Endodermal cell (in vitro differentiated cells): ENCODE measurements at regions not wholly inside any gene's neighbourhood (a gene's known extent, or its start where the extent isn't known, plus 50 kb on each side); places are given as distances from the start of the nearest gene placed in this dataset.
A peak's percentile ranks its signal among the peaks of the same experiment; 100 is the strongest.

Experiments used
- DNase-seq: peaks from one replicate; pipeline ENCODE4 v3.0.0-alpha.2; 2017
- H3K27ac ChIP-seq: 2 replicates; pipeline ENCODE4 v1.5.1; 2013; ENCODE audit warnings: mild to moderate bottlenecking, low read depth, low read length, moderate library complexity
- H3K27me3 ChIP-seq: 2 replicates; pipeline ENCODE4 v1.6.1; 2013; ENCODE audit warnings: mild to moderate bottlenecking, low read length, moderate library complexity; ENCODE audit not compliant: insufficient read depth, control insufficient read depth, poor library complexity, severe bottlenecking
- H3K36me3 ChIP-seq: 2 replicates; pipeline ENCODE4 v1.7.0; 2013; ENCODE audit warnings: mild to moderate bottlenecking, low read length, moderate library complexity; ENCODE audit not compliant: control insufficient read depth, insufficient read depth
- H3K4me1 ChIP-seq: one replicate; pipeline ENCODE4 v1.7.0; 2013; ENCODE audit warnings: low read length; ENCODE audit not compliant: control insufficient read depth, insufficient read depth
- H3K4me3 ChIP-seq: 2 replicates; pipeline ENCODE4 v1.5.1; 2013; ENCODE audit warnings: mild to moderate bottlenecking, low read length, moderate library complexity
- H3K9ac ChIP-seq: 2 replicates; pipeline ENCODE4 v1.6.1; 2013; ENCODE audit warnings: mild to moderate bottlenecking, low read length, moderate library complexity; ENCODE audit not compliant: poor library complexity, severe bottlenecking; ENCODE audit errors: extremely low read depth
- H3K9me3 ChIP-seq: 2 replicates; pipeline ENCODE4 v1.6.1; 2013; ENCODE audit warnings: mild to moderate bottlenecking, low read length, moderate library complexity; ENCODE audit not compliant: control insufficient read depth
- H3K27ac Mint-ChIP-seq: 2 replicates; pipeline ENCODE4 v1.8.0; 2020; ENCODE audit warnings: mixed read lengths
- H3K27me3 Mint-ChIP-seq: 2 replicates; pipeline ENCODE4 v1.8.0; 2021; ENCODE audit warnings: mild to moderate bottlenecking, mixed read lengths; ENCODE audit not compliant: insufficient read depth
- H3K36me3 Mint-ChIP-seq: 2 replicates; pipeline ENCODE4 v1.8.0; 2020; ENCODE audit warnings: low read depth, mixed read lengths
- H3K4me1 Mint-ChIP-seq: 2 replicates; pipeline ENCODE4 v1.8.0; 2020; ENCODE audit warnings: mixed read lengths
- H3K4me3 Mint-ChIP-seq: 2 replicates; pipeline ENCODE4 v1.8.0; 2020; ENCODE audit warnings: mild to moderate bottlenecking, moderate library complexity, mixed read lengths
- H3K9me3 Mint-ChIP-seq: 2 replicates; pipeline ENCODE4 v1.8.0; 2020; ENCODE audit warnings: mild to moderate bottlenecking, mixed read lengths
- WGBS, 2 experiments: methylation state at CpG; one replicate each; pipeline versions ENCODE4 v1.1.5 to v1.1.7; 2013; ENCODE audit warnings: missing lambda C conversion rate in 2 of 2, mixed read lengths in 1 of 2; ENCODE audit not compliant: insufficient coverage in 1 of 2, insufficient read length in 1 of 2; 5-methylcytosine and 5-hydroxymethylcytosine counted together
- TF ChIP-seq, protein P1 (sequence below): fragments of 200-600 bp; sonication (generic); conservative IDR thresholded peaks from 2 replicates; pipeline ENCODE4 v1.5.0; 2021; ENCODE audit warnings: antibody characterized with exemption, mild to moderate bottlenecking

DNA sequence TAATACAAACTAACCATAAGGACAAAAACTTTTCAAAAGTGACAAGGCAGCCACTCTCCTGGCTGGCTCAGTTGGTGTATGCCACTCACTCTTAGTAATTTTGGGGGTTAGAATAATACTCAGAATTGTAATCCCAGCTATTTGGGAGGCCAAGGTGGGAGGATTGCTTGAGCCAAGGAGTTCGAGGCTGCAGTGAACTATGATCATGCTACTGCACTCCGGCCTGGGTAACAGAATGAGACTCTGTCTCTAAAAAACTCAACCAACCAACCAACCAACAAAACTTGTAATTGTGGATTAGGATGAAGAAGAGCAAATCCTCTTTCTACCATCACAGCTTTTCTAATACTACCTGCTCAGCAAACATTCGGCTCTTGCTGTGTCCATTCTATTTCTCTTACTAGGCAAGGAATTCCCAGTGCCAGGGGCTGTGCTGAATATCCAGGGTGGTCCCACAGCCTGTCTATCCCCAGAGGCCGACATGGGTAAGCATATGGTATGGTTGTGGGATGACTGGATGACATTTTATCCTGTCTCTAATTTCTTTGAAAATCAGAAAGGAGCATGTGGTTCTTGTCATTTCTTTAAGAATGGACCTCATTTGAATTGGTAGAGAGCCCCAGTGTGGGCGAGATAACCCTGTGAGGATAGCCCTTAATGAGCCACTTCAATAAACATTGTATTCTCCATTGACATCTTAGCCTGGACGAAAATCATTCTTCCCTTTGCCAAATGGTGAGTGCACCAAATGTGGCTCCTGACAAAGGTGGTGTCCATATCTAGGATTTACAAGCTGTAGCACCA, 220.1 kb downstream of the MYCN start:
- Histone ChIP-seq H3K36me3 (no peaks in the 10 kb centered on the region), H3K9me3 (no peaks in the 10 kb centered on the region), H3K27me3 (no peaks in the 10 kb centered on the region), H3K4me1 (no peaks in the 10 kb centered on the region), H3K27ac (no peak overlapping the region), H3K4me3 (no peak overlapping the region), H3K9ac (no peak overlapping the region)
- Mint-ChIP-seq H3K36me3 (no peaks in the 10 kb centered on the region), H3K27me3 (no peaks in the 10 kb centered on the region), H3K4me1 (peaks cover 5% of the 10 kb centered on the region), H3K27ac (no peak overlapping the region), H3K4me3 (no peak overlapping the region), H3K9me3 (no peaks in the 10 kb centered on the region)
- DNase-seq = peak; percentile 14
- TF ChIP-seq, protein P1, sequence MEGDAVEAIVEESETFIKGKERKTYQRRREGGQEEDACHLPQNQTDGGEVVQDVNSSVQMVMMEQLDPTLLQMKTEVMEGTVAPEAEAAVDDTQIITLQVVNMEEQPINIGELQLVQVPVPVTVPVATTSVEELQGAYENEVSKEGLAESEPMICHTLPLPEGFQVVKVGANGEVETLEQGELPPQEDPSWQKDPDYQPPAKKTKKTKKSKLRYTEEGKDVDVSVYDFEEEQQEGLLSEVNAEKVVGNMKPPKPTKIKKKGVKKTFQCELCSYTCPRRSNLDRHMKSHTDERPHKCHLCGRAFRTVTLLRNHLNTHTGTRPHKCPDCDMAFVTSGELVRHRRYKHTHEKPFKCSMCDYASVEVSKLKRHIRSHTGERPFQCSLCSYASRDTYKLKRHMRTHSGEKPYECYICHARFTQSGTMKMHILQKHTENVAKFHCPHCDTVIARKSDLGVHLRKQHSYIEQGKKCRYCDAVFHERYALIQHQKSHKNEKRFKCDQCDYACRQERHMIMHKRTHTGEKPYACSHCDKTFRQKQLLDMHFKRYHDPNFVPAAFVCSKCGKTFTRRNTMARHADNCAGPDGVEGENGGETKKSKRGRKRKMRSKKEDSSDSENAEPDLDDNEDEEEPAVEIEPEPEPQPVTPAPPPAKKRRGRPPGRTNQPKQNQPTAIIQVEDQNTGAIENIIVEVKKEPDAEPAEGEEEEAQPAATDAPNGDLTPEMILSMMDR = no peak
- WGBS, 2 experiments = 91 to 97% methylated on average over 3 to 5 of the region's 6 CpGs

DNA sequence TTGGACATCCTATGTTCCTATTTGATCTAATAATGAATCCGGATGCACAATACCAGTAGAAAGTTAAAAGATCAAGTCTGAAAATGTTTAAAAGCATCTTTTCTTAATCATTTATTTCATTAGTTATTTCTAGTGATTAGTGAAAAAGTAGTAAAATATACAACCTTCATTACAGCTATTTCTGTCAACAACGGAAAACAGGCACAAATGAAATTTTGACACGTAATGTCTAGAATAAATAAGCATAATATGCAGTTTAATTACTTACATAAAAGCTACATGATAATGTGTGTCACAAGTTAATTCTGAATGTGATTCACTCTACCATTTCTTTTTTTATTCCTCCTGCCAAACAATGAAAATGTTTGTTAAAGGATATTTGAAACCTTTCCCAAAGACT, 216.1 kb downstream of the MYCN start:
- no peak overlapping the region for H3K27ac Mint-ChIP-seq
- H3K27me3 ChIP-seq = no peaks in the 10 kb centered on the region
- no peaks in the 10 kb centered on the region for H3K4me1 ChIP-seq
- H3K9me3 ChIP-seq = no peaks in the 10 kb centered on the region
- H3K4me3 ChIP-seq = no peak overlapping the region
- H3K27ac ChIP-seq = no peak overlapping the region
- H3K36me3 Mint-ChIP-seq = no peaks in the 10 kb centered on the region
- no peak for DNase-seq
- TF ChIP-seq, protein P1 = no peak
- H3K4me3 Mint-ChIP-seq = no peak overlapping the region
- H3K4me1 Mint-ChIP-seq = no peaks in the 10 kb centered on the region
- no peaks in the 10 kb centered on the region for H3K9me3 Mint-ChIP-seq
- H3K27me3 Mint-ChIP-seq = no peaks in the 10 kb centered on the region
- no peak overlapping the region for H3K9ac ChIP-seq
- no peaks in the 10 kb centered on the region for H3K36me3 ChIP-seq
- 86% methylated on average over 2 of the region's 3 CpGs; no CpG with 5 or more reads in 1 of the 2 experiments for WGBS, 2 experiments

DNA sequence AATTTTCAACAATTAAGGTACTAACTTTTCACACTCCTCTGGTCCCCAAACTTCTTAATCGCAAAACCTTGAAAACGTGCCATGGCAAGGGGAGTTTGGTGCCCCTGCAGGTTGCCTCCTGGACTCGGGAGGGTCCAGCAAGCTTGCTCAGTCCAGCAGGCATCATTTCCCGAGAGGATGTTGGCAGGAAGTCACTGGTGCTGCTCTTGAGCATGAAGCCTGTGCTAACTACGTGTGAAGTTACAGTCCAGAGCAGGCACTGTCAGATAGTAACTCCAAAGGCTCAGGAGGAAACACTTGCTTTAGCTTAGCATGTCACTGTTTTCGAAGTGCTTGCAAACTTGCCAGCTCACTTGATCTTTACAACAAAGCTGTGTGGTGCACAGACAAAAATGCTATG, 215.4 kb downstream of the MYCN start:
- peak; percentile 41 for DNase-seq
- TF ChIP-seq, protein P1 = no peak
- no peak overlapping the region for H3K9ac ChIP-seq
- no peaks in the 10 kb centered on the region for H3K27me3 ChIP-seq
- no peaks in the 10 kb centered on the region for H3K36me3 Mint-ChIP-seq
- no peaks in the 10 kb centered on the region for H3K36me3 ChIP-seq
- H3K27me3 Mint-ChIP-seq = no peaks in the 10 kb centered on the region
- H3K4me1 Mint-ChIP-seq = no peaks in the 10 kb centered on the region
- WGBS, 2 experiments = 86 to 92% methylated on average over 6 of the region's 6 CpGs
- no peaks in the 10 kb centered on the region for H3K9me3 Mint-ChIP-seq
- no peak overlapping the region for H3K27ac Mint-ChIP-seq
- H3K4me1 ChIP-seq = no peaks in the 10 kb centered on the region
- no peaks in the 10 kb centered on the region for H3K9me3 ChIP-seq
- H3K4me3 ChIP-seq = no peak overlapping the region
- H3K27ac ChIP-seq = no peak overlapping the region
- H3K4me3 Mint-ChIP-seq = no peak overlapping the region
